ENCODE measurements at regions not wholly inside any gene's neighbourhood (a gene's known extent, or its start where the extent isn't known, plus 50 kb on each side); places are given as distances from the start of the nearest gene placed in this dataset.

- no peak for TF ChIP-seq CTCF (IDR thresholded peaks at IDR 0.05)
- Histone ChIP-seq H3K36me3 (replicated peaks in 1 of 2; ENCODE audit: control insufficient read depth in 1 of 2, insufficient read depth in 2 of 2, low read length in 2 of 2) (no peaks in the 10 kb centered on the region), H3K9ac (ENCODE audit: insufficient read depth, low read length, poor library complexity, severe bottlenecking) (no peak overlapping the region), H3K4me2 (replicated peaks; ENCODE audit: extremely low read depth, low read length, poor library complexity, severe bottlenecking) (no peak overlapping the region), H3K27me3 (ENCODE audit: control insufficient read depth in 2 of 2, insufficient read depth in 2 of 2, low read length in 2 of 2) (no peaks in the 10 kb centered on the region), H3K4me1 (ENCODE audit: control insufficient read depth in 1 of 2, insufficient read depth in 2 of 2, low read length in 2 of 2) (no peaks in the 10 kb centered on the region), H2AFZ (ENCODE audit: insufficient read depth, low read depth, low read length, poor library complexity, severe bottlenecking) (no peak overlapping the region), H3K27ac (ENCODE audit: low read depth in 1 of 2, low read length in 2 of 2) (no peak overlapping the region), H3K79me2 (ENCODE audit: insufficient read depth, low read length) (no peaks in the 10 kb centered on the region), H3K9me3 (replicated peaks in 1 of 2; ENCODE audit: control insufficient read depth in 1 of 2, insufficient read depth in 1 of 2, low read length in 2 of 2) (no peaks in the 10 kb centered on the region), H4K20me1 (ENCODE audit: insufficient read depth, low read length) (no peaks in the 10 kb centered on the region), H3K4me3 (replicated peaks in 1 of 3; ENCODE audit: low read depth in 2 of 3, low read length in 3 of 3) (no peak overlapping the region)
- DNase-seq, result no peak
- Mint-ChIP-seq H3K27ac (no peak overlapping the region), H3K27me3 (ENCODE audit: low read depth in 3 of 3) (no peaks in the 10 kb centered on the region), H3K36me3 (no peaks in the 10 kb centered on the region), H3K4me3 (no peak overlapping the region), H3K9me3 (peaks cover 0 to 4% (median 0%) of the 10 kb centered on the region in 7 donors), H3K4me1 (no peaks in the 10 kb centered on the region)
- intact Hi-C loops (cut with micrococcal nuclease), result no loop called here
- 67% methylated on average over 1 of the region's 4 CpGs for WGBS (ENCODE audit: insufficient coverage)
These were observed 124.4 kb upstream of the SP8 start for GRCh38 chr7:20911081-20911480.

- Mint-ChIP-seq H3K4me1 (no peaks in the 10 kb centered on the region), H3K9me3 (peaks cover 0 to 4% (median 0%) of the 10 kb centered on the region in 7 donors), H3K27ac (no peak overlapping the region), H3K36me3 (no peaks in the 10 kb centered on the region), H3K4me3 (no peak overlapping the region), H3K27me3 (ENCODE audit: low read depth in 3 of 3) (no peaks in the 10 kb centered on the region)
- no peak for DNase-seq
- Histone ChIP-seq H3K79me2 (ENCODE audit: insufficient read depth, low read length) (no peaks in the 10 kb centered on the region), H3K4me3 (replicated peaks in 1 of 3; ENCODE audit: low read depth in 2 of 3, low read length in 3 of 3) (no peak overlapping the region), H3K9me3 (replicated peaks in 1 of 2; ENCODE audit: control insufficient read depth in 1 of 2, insufficient read depth in 1 of 2, low read length in 2 of 2) (no peaks in the 10 kb centered on the region), H3K9ac (ENCODE audit: insufficient read depth, low read length, poor library complexity, severe bottlenecking) (no peak overlapping the region), H4K20me1 (ENCODE audit: insufficient read depth, low read length) (no peaks in the 10 kb centered on the region), H3K4me2 (replicated peaks; ENCODE audit: extremely low read depth, low read length, poor library complexity, severe bottlenecking) (no peak overlapping the region), H3K27me3 (ENCODE audit: control insufficient read depth in 2 of 2, insufficient read depth in 2 of 2, low read length in 2 of 2) (no peaks in the 10 kb centered on the region), H3K4me1 (ENCODE audit: control insufficient read depth in 1 of 2, insufficient read depth in 2 of 2, low read length in 2 of 2) (no peaks in the 10 kb centered on the region), H2AFZ (ENCODE audit: insufficient read depth, low read depth, low read length, poor library complexity, severe bottlenecking) (no peak overlapping the region), H3K27ac (ENCODE audit: low read depth in 1 of 2, low read length in 2 of 2) (no peak overlapping the region), H3K36me3 (replicated peaks in 1 of 2; ENCODE audit: control insufficient read depth in 1 of 2, insufficient read depth in 2 of 2, low read length in 2 of 2) (no peaks in the 10 kb centered on the region)
- intact Hi-C loops (cut with micrococcal nuclease), result no loop called here
- TF ChIP-seq CTCF (IDR thresholded peaks at IDR 0.05), result no peak
- 28% methylated on average over 5 of the region's 9 CpGs for WGBS (ENCODE audit: insufficient coverage)
These were observed 127.2 kb upstream of the SP8 start for GRCh38 chr7:20913853-20914252.

All from CD14-positive monocyte (primary cell).